Activated T-cell treated with anti-CD3 and anti-CD28 coated beads, Interleukin-2, amount 50 U/mL, for 1 hour (primary cell): ENCODE measurements at regions not wholly inside any gene's neighbourhood (a gene's known extent, or its start where the extent isn't known, plus 50 kb on each side); places are given as distances from the start of the nearest gene placed in this dataset.
"Not testable (repeated sequence)": the region's sequence is repeated elsewhere in the genome, so short reads cannot be mapped to it uniquely, and the experiment has no call there.

Source experiments
- DNase-seq: peaks from one replicate; pipeline ENCODE4 v3.0.0-alpha.2; 2020

DNA sequence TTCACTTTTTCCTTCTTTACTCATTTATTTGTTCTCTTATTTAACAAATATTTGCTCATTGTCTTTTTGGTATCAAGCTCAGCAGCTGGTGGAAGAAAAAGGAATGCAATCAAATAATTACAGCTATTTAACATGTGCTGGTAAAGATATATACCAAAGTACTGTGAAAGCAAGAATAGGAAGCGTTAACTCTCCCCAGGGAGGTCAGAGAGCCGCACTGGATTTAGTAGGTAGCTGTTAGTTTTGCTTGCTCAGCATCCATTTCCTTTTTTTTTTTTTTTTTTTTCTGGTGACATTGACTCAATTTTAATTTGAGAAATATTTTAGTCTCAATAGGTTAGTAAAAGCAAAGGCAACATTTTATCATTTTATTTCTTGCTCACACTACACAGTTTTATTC lies 308.5 kb upstream of the MDFIC2 start:
- no peak for DNase-seq

DNA sequence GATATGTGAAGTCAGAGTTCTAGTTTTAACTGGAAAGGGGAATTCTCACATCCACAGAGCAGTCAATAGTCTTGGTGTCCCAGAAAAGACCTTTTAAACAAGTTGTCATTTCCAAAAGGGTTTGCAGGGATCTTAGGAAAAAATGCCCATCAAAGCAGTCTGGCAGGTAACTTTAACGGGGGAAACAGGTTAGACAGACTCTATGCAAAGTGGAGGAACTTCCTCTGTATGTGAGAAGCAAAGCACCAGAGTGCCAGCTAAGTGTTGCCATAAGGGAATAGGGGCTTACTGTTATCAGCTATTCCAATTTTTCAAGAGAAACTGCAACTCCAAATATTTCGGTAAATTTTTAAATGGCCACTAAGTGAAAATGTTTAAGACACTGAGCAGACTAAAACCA lies 307.9 kb upstream of the MDFIC2 start:
- no peak for DNase-seq

DNA sequence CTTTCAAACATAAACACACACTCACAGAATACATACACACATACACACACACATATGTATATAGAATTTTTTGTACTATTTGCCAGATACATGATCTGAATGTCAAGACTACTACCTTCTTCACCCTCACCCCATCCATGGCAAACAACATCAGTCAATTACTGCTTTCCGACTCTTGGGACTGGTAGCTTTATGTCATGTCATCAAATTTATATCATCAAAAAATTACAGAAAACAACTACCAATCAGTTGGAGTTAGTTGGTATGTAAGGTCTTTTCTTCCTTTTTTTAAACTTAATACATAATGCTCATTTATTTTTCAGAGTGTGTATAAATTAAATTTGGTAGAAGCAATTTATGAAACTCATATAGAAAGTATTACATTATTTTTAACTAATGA lies 305.7 kb upstream of the MDFIC2 start:
- no peak for DNase-seq

DNA sequence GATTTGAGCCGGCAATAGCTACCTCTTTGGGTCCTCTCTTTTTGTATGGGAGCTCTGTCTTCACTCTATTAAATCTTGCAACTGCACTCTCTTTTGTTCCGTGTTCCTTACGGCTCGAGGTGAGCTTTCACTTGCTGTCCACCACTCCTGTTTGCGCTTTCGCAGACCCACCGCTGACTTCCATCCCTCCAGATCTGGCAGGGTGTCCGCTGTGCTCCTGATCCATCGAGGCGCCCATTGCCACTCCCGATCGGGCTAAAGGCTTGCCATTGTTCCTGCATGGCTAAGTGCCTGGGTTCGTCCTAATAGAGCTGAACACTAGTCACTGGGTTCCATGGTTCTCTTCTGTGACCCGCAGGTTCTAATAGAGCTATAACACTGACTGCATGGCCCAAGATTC lies 304.9 kb upstream of the MDFIC2 start:
- DNase-seq = not testable (repeated sequence)

DNA sequence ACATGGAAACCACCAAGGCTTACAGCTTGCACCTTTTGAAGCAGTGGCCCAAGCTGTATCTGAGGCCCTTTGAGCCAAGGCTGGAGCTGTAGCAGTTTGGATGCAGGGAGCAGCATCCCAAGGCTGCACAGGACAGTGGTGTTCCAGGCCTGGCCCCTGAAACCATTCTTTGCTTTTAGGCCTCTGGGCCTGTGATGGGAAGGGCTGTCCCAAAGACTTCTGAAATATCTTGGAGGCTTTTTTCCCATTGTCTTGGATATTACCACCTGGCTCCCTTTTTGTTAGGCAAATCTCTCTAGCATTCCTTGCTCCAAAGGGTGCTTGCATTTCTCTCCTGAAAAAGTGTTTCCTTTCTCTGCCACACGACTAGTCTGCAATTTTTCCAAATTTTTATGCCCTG lies 302.8 kb upstream of the MDFIC2 start:
- DNase-seq = no peak

DNA sequence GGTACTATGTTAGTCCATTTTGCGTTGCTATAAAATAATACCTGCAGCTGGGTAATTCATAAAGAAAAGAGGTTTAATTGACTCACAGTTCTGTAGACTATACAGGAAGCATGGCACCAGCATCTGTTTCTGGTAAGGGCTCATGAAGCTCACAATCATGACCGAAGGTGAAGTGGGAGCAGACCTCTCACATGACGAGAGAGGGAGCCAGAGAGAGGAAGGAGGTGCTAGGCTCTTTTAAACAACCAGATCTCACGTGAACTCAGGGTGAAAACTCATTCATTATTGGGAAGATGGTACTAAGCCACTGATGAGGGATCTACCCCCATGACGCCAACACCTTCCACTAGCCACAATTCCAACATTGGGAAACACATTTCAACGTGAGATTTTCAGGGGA lies 301.7 kb upstream of the MDFIC2 start:
- no peak for DNase-seq

DNA sequence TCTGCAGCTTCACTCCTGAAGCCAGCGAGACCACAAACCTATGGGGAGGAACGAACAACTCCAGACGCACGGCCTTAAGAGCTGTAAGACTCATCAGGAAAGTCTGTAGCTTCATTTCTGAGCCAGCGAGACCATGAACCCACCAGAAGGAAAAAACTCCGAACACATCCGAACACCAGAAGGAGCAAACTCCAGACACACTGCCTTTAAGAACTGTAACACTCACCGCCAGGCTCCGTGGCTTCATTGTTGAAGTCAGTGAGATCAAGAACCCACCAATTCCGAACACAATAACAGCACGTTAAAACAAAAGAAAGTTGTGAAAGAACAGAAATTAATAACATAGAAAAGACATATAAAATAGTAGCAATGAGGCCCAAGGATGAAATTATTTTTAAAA lies 300.5 kb upstream of the MDFIC2 start:
- DNase-seq = no peak

DNA sequence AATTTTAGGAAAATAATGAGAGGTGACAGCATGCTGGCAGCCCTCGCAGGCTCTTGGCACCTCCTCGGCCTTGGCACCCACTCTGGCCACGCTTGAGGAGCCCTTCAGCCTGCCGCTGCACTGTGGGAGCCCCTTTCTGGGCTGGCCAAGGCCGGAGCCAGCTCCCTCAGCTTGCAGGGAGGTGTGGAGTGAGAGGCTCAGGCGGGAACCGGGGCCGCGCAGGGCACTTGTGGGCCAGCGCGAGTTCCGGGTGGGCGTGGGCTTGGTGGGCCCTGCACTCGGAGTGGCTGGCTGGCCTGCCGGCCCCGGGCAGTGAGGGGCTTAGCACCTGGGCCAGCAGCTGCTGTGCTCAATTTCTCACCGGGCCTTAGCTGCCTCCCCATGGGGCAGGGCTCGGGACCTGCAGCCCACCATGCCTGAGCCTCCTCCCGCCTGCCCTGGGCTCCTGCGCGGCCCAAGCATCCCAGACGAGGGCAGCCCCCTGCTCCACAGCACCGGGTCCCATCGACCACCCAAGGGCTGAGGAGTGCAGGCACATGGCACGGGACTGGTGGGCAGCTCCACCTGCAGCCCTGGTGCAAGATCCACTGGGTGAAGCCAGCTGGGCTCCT lies 299.3 kb upstream of the MDFIC2 start:
- DNase-seq = not testable (repeated sequence)

DNA sequence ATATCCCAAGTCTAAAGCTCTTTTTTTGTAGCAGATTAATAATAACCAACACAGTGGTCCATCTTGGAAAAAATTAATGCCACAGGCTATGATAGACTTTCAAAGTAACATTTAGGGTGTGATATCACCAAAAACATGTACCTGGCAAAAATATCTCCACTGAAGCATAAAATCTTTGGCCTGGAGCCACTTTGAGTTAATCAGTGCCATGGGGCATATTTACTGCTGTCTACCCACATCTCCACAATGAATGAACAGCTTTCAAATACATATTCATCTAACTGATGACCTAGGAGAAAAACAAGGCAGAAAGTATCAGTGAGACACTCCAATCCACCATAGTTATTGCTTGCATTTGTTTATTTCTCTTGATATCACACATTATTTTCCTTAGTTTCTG lies 296.0 kb upstream of the MDFIC2 start:
- DNase-seq = no peak

DNA sequence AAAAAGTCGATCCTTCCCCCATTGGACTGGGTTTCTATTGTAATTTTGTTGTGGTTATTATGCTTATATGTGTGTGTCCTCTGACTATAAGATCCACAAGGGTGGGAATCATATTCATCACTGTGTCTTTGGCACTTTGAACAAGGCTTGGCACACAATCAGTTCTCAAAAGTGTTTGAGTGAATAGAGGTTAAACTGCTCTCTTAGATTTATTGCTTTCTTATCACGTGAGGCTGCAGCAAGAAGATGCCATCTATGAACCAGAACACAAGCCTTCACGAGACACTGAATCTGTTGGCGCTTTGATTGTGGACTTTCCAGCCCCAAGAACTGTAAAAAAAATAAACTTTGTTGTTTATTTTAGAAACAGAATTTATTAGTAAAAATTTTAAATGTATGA lies 295.0 kb upstream of the MDFIC2 start:
- no peak for DNase-seq

DNA sequence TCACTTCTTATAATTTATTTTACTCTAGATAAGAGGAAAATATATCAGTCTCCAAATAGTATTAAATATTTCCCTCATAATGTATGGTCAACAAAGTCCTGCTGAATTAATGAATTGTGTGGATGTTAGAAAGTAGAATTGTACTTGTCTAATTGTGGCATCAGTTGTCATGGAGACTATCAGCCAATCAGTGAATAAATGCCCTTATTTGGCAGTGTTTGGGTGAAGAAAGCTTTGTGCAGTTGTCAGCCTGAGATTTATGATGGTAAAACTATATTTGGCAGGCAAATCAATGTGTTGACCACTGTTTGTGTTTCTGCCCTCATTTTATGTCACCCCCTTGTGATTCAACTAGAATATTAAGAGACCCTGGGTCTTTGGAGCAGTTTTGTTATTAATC lies 293.6 kb upstream of the MDFIC2 start:
- no peak for DNase-seq

DNA sequence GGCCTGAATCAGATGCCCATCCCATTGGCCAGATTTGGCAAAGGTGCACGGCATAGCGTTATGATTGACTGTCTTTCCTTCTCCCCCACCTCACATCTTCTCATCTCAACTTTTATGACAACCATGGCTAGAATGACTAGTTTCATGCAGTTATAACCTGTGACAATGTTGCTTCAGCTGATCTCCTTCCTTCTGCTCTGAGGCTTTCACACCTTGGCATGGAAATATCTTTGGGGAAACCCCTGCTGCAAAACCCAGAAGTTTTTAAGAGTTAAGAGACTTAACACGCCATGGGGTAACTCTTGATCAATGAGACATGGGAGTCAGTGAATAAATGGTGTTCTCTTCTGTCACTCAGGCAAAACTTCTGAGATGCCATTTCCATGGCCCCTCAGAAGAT lies 290.7 kb upstream of the MDFIC2 start:
- DNase-seq = no peak

DNA sequence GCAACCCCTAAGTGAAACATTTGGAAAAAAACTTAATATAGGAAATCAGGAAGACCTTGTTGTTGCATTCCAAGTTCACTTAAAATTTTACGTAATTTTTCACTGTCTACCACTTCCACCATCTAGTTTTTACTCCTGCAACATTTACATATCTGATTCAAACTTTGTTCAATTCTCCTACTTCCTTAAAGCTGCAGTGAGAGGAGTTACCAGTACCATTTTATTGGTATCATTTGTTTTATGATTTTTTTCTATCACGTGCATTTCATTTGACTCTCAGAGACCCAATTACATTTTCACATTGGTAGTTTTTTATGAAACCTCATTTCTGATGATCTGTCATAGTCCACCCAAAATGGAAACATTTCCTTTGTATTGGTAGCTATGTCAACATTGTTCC lies 284.9 kb upstream of the MDFIC2 start:
- DNase-seq = no peak

DNA sequence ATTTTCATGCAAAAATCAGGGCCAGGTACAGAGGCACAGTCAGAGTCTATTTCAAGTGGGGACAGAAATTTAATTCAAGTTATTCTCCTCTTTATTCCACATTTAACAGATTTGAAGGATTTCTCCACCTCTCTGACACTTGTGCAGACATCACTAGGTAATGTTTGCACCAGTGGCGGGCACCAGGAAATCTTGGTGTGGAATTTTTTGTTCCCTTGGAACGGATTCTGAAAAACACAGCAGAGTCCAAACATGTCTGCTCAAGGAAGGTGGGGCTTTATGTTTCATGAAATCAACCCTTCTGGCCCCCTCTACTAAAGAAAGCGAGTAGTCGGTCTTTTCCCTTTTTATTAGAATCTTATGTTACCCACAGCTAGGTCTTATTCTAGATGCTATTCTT lies 271.2 kb upstream of the MDFIC2 start:
- DNase-seq = no peak

DNA sequence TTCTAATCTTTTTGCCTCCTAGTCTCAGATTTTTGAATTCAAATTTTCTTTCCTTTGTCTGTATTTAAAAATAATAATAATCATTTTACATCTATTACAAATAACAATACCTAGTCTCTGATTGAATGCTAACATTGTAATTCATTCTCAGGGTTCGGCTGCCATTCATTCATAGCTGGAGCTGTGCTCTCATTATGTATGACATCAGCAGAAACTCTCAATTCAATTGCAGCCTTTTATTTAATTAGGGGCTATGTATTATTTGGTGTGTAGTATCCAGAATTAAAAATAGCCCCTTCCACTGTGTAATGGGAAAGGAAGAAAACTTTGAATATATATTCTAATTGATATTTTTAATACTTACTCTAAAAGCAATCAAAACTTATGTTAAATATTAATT lies 270.4 kb upstream of the MDFIC2 start:
- DNase-seq = no peak

DNA sequence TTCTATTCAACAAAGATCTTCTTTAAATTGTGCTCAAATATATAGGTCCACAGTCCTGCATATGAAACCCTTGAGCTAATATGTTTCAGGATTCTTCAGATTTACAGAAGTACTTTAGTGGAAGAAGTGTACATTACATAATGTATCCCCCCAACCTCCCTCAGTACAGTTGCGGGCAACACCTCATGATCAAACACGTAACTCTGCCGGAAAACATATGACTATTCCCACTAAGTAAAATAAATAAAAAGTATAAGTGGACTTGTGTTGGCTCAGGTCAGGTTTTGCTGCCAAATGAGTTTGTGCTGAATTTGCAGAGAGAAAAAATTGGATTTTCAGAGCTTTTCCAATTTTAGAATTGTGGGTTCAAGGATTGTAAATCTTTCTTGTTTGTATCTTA lies 267.6 kb upstream of the MDFIC2 start:
- no peak for DNase-seq

DNA sequence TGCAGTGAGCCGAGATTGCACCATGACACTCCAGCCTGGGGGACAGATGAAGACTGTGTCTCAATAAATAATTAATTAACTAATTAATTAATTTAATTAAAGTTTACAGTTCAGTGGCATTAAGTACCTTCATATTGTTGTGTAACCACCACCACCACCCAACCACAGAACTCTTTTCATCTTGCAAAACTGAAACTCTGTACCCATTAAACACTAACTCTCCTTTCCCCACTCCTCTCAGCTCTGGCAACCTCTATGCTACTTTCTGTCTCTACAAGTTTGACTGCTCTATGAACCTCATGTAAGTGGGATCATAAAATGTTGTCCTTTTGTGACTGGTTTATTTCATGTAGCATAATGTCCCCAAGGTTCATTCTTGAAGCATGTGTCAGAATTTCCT lies 259.3 kb upstream of the MDFIC2 start:
- no peak for DNase-seq

DNA sequence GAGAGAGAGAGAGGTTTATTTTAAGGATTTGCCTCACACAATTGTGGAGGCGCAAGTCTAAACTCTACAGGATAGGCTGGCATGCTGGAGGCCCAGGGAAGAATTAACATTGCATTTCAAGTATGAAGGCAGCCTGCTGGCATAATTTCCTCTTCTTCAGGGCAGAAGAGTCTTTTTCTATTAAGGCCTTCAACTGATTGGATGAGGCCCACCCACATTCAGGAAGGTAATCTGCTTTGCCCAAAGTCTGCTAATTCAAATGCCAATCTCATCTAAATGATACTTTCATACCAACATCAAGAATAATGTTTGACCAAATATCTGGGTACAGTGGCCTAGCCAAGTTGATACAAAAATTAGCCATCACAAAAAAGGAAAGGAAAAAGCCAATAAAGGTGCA lies 258.1 kb upstream of the MDFIC2 start:
- no peak for DNase-seq

DNA sequence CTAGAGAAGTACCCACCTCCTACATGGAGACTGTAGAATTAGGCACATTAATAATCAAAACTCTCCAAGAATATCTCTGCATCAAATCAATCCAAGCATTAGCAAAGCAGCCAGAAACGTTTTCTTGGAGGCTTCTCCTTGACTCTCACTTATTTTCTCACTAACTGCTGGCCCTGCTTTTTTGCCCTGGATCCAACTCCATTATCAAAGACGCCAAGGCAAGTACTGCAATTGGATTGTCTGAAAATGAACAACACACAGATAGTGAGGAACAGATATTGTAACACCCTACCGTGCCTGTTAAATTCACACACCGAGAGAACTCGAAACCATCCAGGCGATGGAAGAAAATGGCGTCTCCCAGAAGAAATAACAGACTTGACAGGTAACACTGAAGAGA lies 256.2 kb upstream of the MDFIC2 start:
- no peak for DNase-seq

DNA sequence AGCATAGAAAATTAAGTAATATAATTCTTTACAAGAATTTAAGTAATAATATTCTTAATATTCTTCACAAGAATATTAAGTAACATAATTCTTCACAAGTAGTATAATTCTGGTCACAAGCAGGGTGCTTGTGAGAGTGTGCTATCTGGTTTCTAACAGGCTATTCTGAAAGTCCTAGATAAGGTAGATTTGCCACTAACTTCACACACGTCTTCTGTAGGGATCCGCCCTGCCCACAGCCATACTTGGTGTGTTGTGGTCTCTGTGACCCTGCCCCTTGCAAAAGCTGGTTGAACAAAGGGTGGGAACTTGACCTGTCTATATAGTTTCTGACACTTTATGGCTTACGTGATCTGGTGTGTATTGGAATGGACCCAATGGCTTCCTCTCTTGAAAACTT lies 253.4 kb upstream of the MDFIC2 start:
- DNase-seq = no peak

DNA sequence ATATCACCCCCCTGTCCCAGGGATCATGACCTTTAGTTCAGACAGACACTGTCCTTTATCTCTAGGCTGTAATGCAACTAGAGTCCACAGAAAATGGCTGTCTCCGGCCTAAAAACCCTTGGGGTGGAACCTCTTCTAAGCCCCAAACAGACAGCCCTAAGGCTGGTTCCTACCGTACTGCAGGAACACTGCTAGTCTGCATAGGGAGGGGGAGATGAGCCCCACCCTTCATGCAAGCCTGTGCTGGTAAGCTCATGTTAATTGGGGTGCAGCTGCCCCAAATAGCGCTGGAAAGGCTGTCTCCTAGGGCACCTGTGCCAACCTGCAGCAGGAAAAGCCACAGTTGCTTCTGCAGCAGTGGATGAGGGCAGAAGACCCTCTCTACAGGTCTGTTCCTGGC lies 252.1 kb upstream of the MDFIC2 start:
- DNase-seq = no peak

DNA sequence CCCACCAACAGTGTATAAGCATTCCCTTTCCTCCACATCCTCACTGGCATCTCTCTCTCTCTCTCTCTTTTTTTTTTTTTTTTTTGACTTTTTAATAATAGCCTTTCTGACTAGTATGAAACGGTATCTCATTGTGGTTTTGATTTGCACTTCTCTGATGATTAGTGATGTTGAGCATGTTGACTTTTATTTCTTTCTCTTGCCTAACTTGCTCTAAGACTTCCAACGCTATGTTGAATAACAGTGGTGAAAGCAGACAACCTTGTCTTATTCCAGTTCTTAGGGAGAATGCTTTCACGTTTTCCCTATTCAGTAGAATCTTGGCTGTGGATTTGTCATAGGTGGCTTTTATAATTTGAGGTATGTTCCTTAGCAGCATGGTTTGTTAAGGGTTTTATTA lies 249.4 kb upstream of the MDFIC2 start:
- DNase-seq = no peak

DNA sequence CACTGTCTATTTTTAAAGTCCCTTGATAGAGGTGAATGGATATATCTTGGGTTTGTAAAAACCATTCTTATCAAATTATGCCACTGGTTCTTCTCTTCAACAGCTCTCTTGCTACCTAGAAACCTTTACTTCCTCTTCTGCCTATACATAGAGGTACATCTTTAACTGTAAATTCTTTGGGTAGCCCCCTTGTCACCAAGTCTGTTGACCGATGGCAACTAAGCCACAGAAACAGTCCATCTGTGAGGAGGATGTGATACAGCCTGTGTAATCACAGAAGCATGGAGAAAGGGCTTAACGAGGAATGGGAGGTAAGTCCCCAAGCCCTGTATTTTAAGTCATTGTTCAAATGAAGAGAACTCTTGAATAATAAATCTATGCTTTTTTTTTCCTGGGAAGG lies 246.5 kb upstream of the MDFIC2 start:
- no peak for DNase-seq

DNA sequence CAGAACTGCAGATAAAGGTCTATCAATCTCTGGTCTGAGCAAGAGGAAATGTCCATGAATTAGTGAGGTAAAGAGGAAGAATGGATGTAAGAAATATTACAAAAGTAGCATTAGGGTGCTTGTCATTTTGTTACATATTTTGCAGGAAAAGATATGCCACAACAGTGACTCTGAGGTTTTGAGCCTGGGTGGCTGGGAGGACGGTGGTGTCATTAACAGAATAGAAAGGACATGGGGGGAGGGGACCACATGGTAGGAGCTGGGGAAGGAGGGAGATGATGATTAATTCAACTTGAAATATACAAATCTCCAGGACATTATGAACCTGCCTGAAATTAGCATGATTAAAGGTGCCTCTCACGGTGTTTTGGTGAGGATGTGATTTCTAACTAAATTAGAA lies 245.5 kb upstream of the MDFIC2 start:
- no peak for DNase-seq

DNA sequence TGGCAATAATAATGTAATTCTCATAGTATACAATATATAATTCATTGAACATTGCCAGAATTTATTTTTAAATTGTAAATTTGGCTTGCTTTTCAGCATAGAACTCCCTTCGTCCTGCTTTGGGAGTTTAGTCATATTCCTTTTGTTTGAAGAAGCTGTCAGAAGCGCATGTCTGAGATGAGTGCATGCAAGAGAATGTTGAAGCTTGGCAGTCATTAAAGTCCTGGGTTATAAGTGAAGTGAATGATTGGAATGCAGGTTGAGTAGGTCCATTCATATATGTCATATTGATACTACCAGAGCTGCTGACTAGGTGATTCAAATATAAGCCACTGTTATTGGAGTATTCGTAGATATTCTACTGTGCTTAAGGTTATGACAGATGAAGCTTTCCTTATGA lies 243.6 kb upstream of the MDFIC2 start:
- DNase-seq = no peak

DNA sequence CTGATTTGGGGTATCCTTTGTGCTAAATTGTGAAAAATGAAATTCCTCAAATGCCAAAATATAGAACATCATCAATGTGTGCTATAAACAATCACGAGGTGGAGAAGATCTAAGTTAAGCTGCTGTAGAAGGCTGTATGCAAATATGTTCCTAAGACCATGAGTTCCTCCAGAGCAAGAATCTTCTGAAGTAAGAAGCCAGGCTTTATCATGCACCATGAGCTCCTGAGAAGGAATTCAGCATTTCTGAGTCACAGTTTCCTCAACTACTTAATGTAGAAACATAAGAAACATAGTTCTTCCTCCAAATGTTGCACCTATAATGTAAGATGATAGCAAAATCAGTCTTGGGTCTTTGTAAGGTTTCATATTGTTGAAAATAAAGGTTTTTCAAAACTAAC lies 241.7 kb upstream of the MDFIC2 start:
- DNase-seq = no peak
